Neural crest cell (in vitro differentiated cells): ENCODE measurements at regions not wholly inside any gene's neighbourhood (a gene's known extent, or its start where the extent isn't known, plus 50 kb on each side); places are given as distances from the start of the nearest gene placed in this dataset.

Source experiments
- DNase-seq: peaks from one replicate; pipeline ENCODE4 v3.0.0; 2021; ENCODE audit warnings: low read depth, mixed read lengths, low spot score
- H3K27ac Mint-ChIP-seq: one replicate; pipeline ENCODE4 v1.8.0; 2021; ENCODE audit warnings: mild to moderate bottlenecking, mixed read lengths; ENCODE audit not compliant: unreplicated experiment
- H3K27me3 Mint-ChIP-seq: 2 replicates; pipeline ENCODE4 v1.8.0; 2021; ENCODE audit warnings: low read depth, mild to moderate bottlenecking, mixed read lengths
- H3K36me3 Mint-ChIP-seq: 2 replicates; pipeline ENCODE4 v1.8.0; 2021; ENCODE audit warnings: low read depth, mild to moderate bottlenecking, mixed read lengths
- H3K4me1 Mint-ChIP-seq: 2 replicates; pipeline ENCODE4 v1.8.0; 2021; ENCODE audit warnings: mixed read lengths
- H3K4me3 Mint-ChIP-seq: one replicate; pipeline ENCODE4 v1.8.0; 2021; ENCODE audit warnings: mild to moderate bottlenecking, mixed read lengths
- H3K9me3 Mint-ChIP-seq: 2 replicates; pipeline ENCODE4 v1.8.0; 2021; ENCODE audit warnings: mixed read lengths
- CTCF ChIP-seq: fragments of 200-600 bp; sonication (generic); conservative IDR thresholded peaks from 2 replicates; pipeline ENCODE4 v1.5.0; 2021; ENCODE audit warnings: antibody characterized with exemption, mild to moderate bottlenecking

- H3K4me1 Mint-ChIP-seq, result no peaks in the 10 kb centered on the region
- DNase-seq, result no peak
- H3K4me3 Mint-ChIP-seq, result no peak overlapping the region
- no peak for TF ChIP-seq CTCF
- H3K27me3 Mint-ChIP-seq, result peaks cover 38% of the 10 kb centered on the region
- no peak overlapping the region for H3K27ac Mint-ChIP-seq
- no peaks in the 10 kb centered on the region for H3K36me3 Mint-ChIP-seq
- no peaks in the 10 kb centered on the region for H3K9me3 Mint-ChIP-seq
These were observed 208.6 kb downstream of the ERMARD start for GRCh38 chr6:169960003-169960344.

GRCh38 chr6:169959136-169960002 is 207.9 kb downstream of the ERMARD start:
- no peak for DNase-seq
- Mint-ChIP-seq H3K4me1 (no peaks in the 10 kb centered on the region), H3K9me3 (no peaks in the 10 kb centered on the region), H3K36me3 (no peaks in the 10 kb centered on the region), H3K27me3 (peaks cover 34% of the 10 kb centered on the region), H3K4me3 (no peak overlapping the region), H3K27ac (peak overlapping the region; percentile 64)
- no peak for TF ChIP-seq CTCF

- no peak for DNase-seq
- H3K27ac Mint-ChIP-seq, result no peak overlapping the region
- peaks cover 34% of the 10 kb centered on the region for H3K27me3 Mint-ChIP-seq
- H3K9me3 Mint-ChIP-seq, result peaks cover 2% of the 10 kb centered on the region
- TF ChIP-seq CTCF, result no peak
- no peaks in the 10 kb centered on the region for H3K4me1 Mint-ChIP-seq
- no peaks in the 10 kb centered on the region for H3K36me3 Mint-ChIP-seq
- no peak overlapping the region for H3K4me3 Mint-ChIP-seq
These were observed 207.1 kb downstream of the ERMARD start for GRCh38 chr6:169958510-169958909.

- Mint-ChIP-seq H3K4me1 (no peaks in the 10 kb centered on the region), H3K27ac (no peak overlapping the region), H3K9me3 (peaks cover 5% of the 10 kb centered on the region), H3K27me3 (peaks cover 25% of the 10 kb centered on the region), H3K4me3 (no peak overlapping the region), H3K36me3 (no peaks in the 10 kb centered on the region)
- DNase-seq, result no peak
- TF ChIP-seq CTCF, result no peak
These were observed 206.0 kb downstream of the ERMARD start for GRCh38 chr6:169957351-169957963.

- no peak for TF ChIP-seq CTCF
- no peak for DNase-seq
- Mint-ChIP-seq H3K4me1 (no peaks in the 10 kb centered on the region), H3K9me3 (peaks cover 5% of the 10 kb centered on the region), H3K4me3 (no peak overlapping the region), H3K27me3 (peaks cover 22% of the 10 kb centered on the region), H3K36me3 (no peaks in the 10 kb centered on the region), H3K27ac (no peak overlapping the region)
These were observed 205.2 kb downstream of the ERMARD start for GRCh38 chr6:169956580-169956979.
